ENCODE measurements at regions not wholly inside any gene's neighbourhood (a gene's known extent, or its start where the extent isn't known, plus 50 kb on each side); places are given as distances from the start of the nearest gene placed in this dataset.
A peak's percentile ranks its signal among the peaks of the same experiment; 100 is the strongest.

- no peak overlapping the region for H3K27ac ChIP-seq
- H3K27me3 ChIP-seq (replicated peaks) = peaks cover 2% of the 10 kb centered on the region
- DNase-seq = no peak
- in situ Hi-C loops (cut with HindIII; ENCODE audit: low pct_ligation_motif_present, low sequenced_read_pairs) = no loop called here
- TF ChIP-seq, protein P1, sequence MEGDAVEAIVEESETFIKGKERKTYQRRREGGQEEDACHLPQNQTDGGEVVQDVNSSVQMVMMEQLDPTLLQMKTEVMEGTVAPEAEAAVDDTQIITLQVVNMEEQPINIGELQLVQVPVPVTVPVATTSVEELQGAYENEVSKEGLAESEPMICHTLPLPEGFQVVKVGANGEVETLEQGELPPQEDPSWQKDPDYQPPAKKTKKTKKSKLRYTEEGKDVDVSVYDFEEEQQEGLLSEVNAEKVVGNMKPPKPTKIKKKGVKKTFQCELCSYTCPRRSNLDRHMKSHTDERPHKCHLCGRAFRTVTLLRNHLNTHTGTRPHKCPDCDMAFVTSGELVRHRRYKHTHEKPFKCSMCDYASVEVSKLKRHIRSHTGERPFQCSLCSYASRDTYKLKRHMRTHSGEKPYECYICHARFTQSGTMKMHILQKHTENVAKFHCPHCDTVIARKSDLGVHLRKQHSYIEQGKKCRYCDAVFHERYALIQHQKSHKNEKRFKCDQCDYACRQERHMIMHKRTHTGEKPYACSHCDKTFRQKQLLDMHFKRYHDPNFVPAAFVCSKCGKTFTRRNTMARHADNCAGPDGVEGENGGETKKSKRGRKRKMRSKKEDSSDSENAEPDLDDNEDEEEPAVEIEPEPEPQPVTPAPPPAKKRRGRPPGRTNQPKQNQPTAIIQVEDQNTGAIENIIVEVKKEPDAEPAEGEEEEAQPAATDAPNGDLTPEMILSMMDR (IDR thresholded peaks at IDR 0.05; ENCODE audit: low read depth, low read length, missing control alignments) = no peak
- no peak overlapping the region for H3K4me3 ChIP-seq (ENCODE audit: low read depth, low read length)
- H3K36me3 ChIP-seq (replicated peaks) = no peaks in the 10 kb centered on the region
Measured at GRCh38 chr15:60195611-60196010, 191.5 kb downstream of the FOXB1 start.

- peaks cover 10% of the 10 kb centered on the region for H3K27me3 ChIP-seq (replicated peaks)
- TF ChIP-seq, protein P1 (IDR thresholded peaks at IDR 0.05; ENCODE audit: low read depth, low read length, missing control alignments) = no peak
Measured at GRCh38 chr15:60204131-60204885, 193.5 kb downstream of the ANXA2 start.

DNA sequence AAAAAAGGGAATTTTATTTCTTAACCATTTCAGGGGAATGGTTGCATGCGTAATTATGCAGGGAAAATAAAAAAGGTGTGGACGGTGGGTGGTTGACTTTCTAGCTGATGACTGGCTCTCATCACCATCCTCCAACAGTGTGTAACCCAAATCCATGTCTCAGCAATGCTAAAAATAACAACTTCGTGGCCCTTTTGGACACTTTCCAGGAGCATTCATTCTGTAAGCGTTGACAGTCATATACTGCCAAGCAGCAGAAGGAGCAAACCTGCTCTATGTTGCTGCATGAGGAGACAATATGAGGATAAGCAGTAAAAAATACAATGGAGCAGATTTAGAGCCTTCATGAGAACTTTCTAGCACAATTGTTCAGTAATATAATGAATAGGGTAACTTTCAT lies 189.1 kb downstream of the ANXA2 start:
- no peak overlapping the region for H3K27ac ChIP-seq
- peaks cover 8% of the 10 kb centered on the region for H3K27me3 ChIP-seq (replicated peaks)
- no peak for DNase-seq
- no peak overlapping the region for H3K4me3 ChIP-seq (ENCODE audit: low read depth, low read length)
- in situ Hi-C loops (cut with HindIII; ENCODE audit: low pct_ligation_motif_present, low sequenced_read_pairs) = no loop called here
- no peaks in the 10 kb centered on the region for H3K36me3 ChIP-seq (replicated peaks)
- TF ChIP-seq, protein P1 (IDR thresholded peaks at IDR 0.05; ENCODE audit: low read depth, low read length, missing control alignments) = no peak

More at GRCh38 chr15:60204131-60204885, 193.5 kb downstream of the ANXA2 start:
- in situ Hi-C loops (cut with HindIII; ENCODE audit: low pct_ligation_motif_present, low sequenced_read_pairs) = no loop called here
- Histone ChIP-seq H3K36me3 (replicated peaks) (no peaks in the 10 kb centered on the region), H3K27ac (no peak overlapping the region), H3K4me3 (ENCODE audit: low read depth, low read length) (no peak overlapping the region)
- no peak for DNase-seq

GRCh38 chr15:60212536-60212935 lies 185.2 kb downstream of the ANXA2 start:
- TF ChIP-seq, protein P1 (IDR thresholded peaks at IDR 0.05; ENCODE audit: low read depth, low read length, missing control alignments) = peak; percentile 18
- DNase-seq = peak; percentile 5
- no peaks in the 10 kb centered on the region for H3K27me3 ChIP-seq (replicated peaks)
- in situ Hi-C loops (cut with HindIII; ENCODE audit: low pct_ligation_motif_present, low sequenced_read_pairs) = no loop called here
- H3K36me3 ChIP-seq (replicated peaks) = no peaks in the 10 kb centered on the region
- no peak overlapping the region for H3K4me3 ChIP-seq (ENCODE audit: low read depth, low read length)
- H3K27ac ChIP-seq = no peak overlapping the region

GRCh38 chr15:60213377-60214000 lies 184.3 kb downstream of the ANXA2 start:
- Histone ChIP-seq H3K27me3 (replicated peaks) (no peaks in the 10 kb centered on the region), H3K27ac (no peak overlapping the region), H3K36me3 (replicated peaks) (no peaks in the 10 kb centered on the region), H3K4me3 (ENCODE audit: low read depth, low read length) (no peak overlapping the region)
- DNase-seq = no peak
- in situ Hi-C loops (cut with HindIII; ENCODE audit: low pct_ligation_motif_present, low sequenced_read_pairs) = no loop called here
- TF ChIP-seq, protein P1 (IDR thresholded peaks at IDR 0.05; ENCODE audit: low read depth, low read length, missing control alignments) = no peak
